ENCODE measurements at regions not wholly inside any gene's neighbourhood (a gene's known extent, or its start where the extent isn't known, plus 50 kb on each side); places are given as distances from the start of the nearest gene placed in this dataset.
"Not testable (repeated sequence)": the region's sequence is repeated elsewhere in the genome, so short reads cannot be mapped to it uniquely, and the experiment has no call there.

DNA sequence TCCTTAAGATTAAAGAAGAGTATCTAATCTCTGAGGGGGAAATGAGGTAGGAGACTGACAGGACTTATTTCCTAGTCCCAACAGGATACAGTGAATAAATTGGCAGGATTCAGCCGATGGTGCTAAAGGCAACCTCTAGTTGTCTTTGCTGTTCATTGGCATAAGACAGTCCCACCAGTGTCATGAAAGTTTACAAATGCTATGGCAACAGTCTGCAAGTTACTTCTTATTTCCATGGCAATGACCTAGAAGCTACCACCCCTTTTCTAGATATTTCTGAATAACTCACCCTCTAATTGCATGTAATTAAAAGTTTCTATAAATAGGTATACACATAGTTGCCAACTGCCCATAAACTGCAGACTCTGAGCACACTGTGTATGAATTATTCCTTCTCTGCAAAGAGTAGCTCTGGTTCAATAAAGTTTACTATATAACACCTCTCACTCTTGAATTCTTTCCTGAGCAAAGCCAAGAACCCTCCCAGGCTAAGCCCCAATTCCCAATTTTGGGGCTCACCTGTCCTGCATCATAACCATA is 172.7 kb upstream of the LRATD1 start:
- DNase-seq (ENCODE audit: low read depth in 2 of 3, low spot score in 2 of 3) = no peak

DNA sequence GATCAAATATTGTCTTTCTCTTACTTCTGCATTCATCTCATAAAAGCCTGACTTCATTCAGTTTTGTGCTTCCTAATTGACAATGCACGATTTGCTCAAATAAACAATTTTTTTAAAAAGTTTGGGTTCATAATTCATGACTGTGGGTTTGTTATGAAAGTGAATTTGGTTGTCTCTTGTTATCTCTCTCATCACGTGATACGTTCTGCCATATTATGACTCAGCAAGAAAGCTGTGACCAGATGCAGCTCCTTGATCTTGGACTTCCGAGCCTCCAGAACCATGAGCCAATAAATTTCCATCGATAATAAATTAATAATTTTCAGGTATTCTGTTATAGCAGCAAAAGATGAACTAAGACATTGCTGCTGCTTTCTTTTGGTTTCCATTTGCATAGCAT is 156.5 kb upstream of the LRATD1 start:
- DNase-seq (ENCODE audit: low read depth in 2 of 3, low spot score in 2 of 3) = no peak

DNA sequence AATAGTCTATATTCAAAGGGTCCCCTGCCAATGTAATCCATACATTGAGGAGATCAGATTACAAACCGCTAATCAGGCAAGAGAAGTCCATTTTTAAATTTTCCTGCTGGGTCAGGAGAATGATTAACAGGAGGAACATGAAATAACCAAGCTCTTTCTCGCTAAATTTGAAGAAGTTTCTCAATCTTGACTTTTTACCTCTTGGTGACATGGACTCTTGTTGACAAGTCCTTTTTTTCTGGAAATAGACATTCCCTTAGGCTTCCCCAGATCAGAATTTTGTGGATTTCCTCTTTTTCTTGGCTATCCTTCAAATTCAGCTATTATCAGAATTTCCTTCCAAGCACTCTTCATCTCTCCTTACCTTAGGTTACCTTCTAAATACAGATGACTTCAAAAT is 153.0 kb upstream of the LRATD1 start:
- DNase-seq (ENCODE audit: low read depth in 2 of 3, low spot score in 2 of 3) = no peak

DNA sequence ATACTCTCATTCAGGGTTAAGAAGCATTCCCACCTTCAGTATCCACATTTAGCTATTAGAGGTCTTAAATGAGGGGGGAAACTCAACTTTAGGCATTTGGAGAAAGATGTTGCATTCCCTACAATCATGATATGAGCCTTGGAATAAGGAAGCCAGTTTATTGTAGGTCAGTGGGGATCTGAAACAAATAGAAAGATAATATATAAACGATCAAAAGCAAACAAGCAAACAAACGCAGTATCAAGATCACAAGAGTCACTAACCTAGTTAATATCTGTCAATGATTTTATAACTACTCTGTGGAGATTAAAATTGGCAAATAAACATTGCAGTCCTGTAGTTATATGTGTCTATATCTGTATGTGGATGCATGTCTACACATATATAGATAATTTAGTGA is 152.4 kb upstream of the LRATD1 start:
- DNase-seq (ENCODE audit: low read depth in 2 of 3, low spot score in 2 of 3) = no peak

DNA sequence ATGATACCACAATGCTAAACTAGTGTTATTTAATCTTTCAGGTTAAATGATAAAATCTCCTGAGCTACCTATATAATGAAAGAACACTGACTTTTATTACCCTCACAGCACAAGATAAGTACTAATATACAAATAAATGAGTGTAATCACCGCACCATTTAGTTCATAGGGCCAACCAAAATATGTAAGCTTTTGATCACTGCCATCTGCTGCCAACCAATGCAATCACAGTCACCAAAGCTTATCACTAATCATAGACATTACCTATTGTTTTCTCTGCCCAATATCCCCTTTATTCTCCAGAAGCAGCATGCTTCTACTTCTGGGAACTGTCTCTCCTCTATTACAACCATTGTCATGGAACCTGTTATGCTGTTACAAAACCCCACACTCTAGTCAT is 151.6 kb upstream of the LRATD1 start:
- DNase-seq (ENCODE audit: low read depth in 2 of 3, low spot score in 2 of 3) = no peak

DNA sequence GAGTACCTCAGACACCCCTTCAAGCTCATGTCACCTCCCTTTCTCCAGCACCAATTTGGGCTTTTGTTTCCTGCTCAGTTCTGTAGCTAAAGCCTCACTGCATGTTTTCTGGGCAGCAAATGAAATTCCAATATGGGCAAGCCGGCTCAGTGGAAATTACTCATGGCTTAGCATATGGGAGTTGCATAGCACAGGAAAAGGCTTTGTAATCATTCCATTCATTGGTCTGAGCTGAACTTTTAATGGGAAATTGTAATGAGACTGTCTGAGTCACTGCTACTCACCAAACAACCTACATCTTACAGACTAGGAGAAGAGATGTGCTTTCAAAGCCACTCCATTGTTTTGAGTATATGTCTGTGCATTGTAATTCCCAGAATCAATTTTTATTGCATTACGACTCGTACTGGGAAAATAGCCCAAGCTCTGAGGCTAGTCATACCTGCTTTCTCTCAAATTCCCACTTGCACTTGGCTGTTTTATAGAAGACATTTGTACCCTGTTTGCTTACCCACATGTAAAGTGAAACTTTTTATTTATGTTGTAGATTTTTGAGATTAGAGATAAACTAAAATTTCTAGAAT is 139.5 kb upstream of the LRATD1 start:
- DNase-seq (ENCODE audit: low read depth in 2 of 3, low spot score in 2 of 3) = no peak

DNA sequence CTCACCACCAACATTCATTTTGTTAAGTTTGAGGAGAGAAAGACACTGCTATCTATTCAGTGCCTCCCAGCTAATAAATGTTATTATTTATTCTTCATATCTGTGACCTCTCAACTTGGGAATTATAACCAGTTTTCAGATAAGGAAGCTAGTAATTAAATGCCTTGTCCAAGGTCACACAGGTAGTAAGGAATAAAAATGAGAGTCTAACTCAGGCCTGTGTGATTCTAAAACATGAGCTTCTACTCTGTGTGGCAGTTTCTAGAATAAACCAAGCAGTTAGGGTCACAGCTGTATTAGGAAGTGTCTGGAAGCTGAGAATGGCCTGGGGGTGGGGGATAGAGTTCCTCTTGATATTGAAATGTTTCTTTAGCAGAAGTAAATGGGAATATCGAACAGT is 137.8 kb upstream of the LRATD1 start:
- no peak for DNase-seq (ENCODE audit: low read depth in 2 of 3, low spot score in 2 of 3)

GRCh38 chr2:14501061-14501460 is 131.5 kb upstream of the LRATD1 start:
- DNase-seq (ENCODE audit: low read depth in 2 of 3, low spot score in 2 of 3) = no peak

DNA sequence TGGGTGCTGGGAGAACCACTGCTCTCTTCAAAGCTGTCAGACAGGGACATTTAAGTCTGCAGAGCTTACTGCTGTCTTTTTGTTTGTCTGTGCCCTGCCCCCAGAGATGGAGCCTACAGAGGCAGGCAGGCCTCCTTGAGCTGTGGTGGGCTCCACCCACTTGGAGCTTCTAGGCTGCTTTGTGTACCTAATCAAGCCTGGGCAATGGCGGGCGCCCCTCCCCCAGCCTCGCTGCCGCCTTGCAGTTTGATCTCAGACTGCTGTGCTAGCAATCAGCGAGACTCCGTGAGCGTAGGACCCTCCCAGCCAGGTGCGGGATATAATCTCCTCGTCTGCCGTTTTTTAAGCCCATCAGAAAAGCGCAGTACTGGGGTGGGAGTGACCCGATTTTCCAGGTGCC is 125.6 kb upstream of the LRATD1 start:
- DNase-seq (ENCODE audit: low read depth in 2 of 3, low spot score in 2 of 3) = not testable (repeated sequence)

- DNase-seq (ENCODE audit: low read depth in 2 of 3, low spot score in 2 of 3) = no peak
These were observed 121.0 kb upstream of the LRATD1 start for GRCh38 chr2:14511541-14511940.

- no peak for DNase-seq (ENCODE audit: low read depth in 2 of 3, low spot score in 2 of 3)
These were observed 118.6 kb upstream of the LRATD1 start for GRCh38 chr2:14513903-14514302.

GRCh38 chr2:14516844-14517243 is 115.7 kb upstream of the LRATD1 start:
- no peak for DNase-seq (ENCODE audit: low read depth in 2 of 3, low spot score in 2 of 3)

DNA sequence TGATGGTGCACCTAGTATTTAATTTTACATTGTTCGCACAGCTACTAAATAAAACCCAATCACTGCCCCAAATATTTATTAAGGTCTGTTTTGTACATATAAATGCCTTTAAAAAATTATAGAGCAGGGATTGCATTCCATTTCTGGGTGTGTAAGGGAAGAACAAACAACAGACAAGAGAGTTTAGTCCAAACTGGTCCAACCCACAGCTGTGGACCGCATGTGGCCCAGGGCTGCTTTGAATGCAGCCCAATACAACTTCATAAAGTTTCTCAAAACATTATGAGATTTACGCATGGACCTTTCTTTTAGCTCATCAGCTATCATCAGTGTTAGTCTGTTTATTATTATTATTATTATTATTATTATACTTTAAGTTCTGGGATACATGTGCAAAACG is 114.8 kb upstream of the LRATD1 start:
- DNase-seq (ENCODE audit: low read depth in 2 of 3, low spot score in 2 of 3) = no peak

DNA sequence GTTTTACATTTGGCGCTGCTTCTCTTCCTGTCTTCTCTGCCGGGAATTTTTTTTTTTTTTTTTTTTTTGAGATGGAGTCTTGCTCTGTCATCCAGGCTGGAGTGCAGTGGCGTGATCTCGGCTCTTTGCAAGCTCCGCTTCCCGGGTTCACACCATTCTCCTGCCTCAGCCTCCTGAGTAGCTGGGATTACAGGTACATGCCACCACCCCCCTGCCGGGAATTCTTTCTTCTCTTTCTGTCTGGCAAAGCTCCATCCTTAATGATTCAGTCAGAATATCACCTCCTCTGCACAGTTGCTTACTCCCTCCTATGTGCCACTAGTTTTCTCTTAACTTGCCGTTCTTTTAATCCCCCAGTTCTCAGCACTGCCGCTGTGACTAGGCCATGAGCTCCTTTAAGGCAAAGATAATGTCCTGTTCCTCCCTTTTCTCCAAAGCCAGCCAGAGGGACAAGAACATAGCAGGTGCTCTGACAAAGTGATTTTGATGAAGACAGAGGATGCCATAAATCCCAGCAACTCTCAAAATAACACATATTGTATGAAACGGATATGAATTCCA is 112.1 kb upstream of the LRATD1 start:
- DNase-seq (ENCODE audit: low read depth in 2 of 3, low spot score in 2 of 3) = no peak

GRCh38 chr2:14524041-14524802 is 108.3 kb upstream of the LRATD1 start:
- no peak for DNase-seq (ENCODE audit: low read depth in 2 of 3, low spot score in 2 of 3)

GRCh38 chr2:14524803-14525080 is 107.8 kb upstream of the LRATD1 start:
- DNase-seq (ENCODE audit: low read depth in 2 of 3, low spot score in 2 of 3) = no peak

GRCh38 chr2:14530506-14530905 is 102.0 kb upstream of the LRATD1 start:
- DNase-seq (ENCODE audit: low read depth in 2 of 3, low spot score in 2 of 3) = no peak

DNA sequence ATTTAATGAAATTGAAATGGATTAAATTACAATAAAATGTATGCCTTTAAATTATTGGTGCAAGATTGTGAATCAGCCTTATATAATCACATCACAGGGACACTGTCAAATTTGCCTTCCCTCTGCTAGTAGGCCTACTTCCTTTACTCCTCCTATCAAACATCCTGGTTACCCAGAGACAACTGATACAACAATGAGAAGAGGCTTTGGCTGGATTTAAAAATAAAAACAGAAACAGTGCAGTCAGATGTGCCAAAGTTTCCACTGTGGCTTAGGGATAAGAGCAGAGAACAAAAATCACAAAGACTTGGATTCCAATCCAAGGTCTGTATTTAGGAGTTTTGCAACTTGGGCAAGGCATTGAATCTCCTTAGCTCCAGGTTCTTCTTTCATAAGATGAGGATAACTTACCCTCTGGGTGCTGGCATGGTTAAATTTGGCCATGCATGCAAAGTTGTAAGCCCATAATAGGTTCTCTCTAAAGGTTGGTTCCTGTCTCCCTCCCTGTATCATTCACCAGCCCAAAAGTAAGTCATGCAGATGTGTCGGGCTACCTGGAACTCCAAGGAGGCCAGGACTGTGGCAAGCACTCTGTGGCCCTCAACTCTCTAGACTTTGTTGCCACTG is 99.3 kb upstream of the LRATD1 start:
- no peak for DNase-seq (ENCODE audit: low read depth in 2 of 3, low spot score in 2 of 3)

GRCh38 chr2:14535156-14535555 is 97.4 kb upstream of the LRATD1 start:
- DNase-seq (ENCODE audit: low read depth in 2 of 3, low spot score in 2 of 3) = no peak

GRCh38 chr2:14536976-14537375 is 95.5 kb upstream of the LRATD1 start:
- DNase-seq (ENCODE audit: low read depth in 2 of 3, low spot score in 2 of 3) = no peak

GRCh38 chr2:14540015-14540414 is 92.5 kb upstream of the LRATD1 start:
- no peak for DNase-seq (ENCODE audit: low read depth in 2 of 3, low spot score in 2 of 3)

GRCh38 chr2:14543284-14543683 is 89.2 kb upstream of the LRATD1 start:
- no peak for DNase-seq (ENCODE audit: low read depth in 2 of 3, low spot score in 2 of 3)
